GM18867 (cell line): ENCODE measurements at regions not wholly inside any gene's neighbourhood (a gene's known extent, or its start where the extent isn't known, plus 50 kb on each side); places are given as distances from the start of the nearest gene placed in this dataset.

Source experiments
- ATAC-seq: cut with Tn5 transposase; IDR thresholded peaks from one replicate; pipeline ENCODE4 v1.9.1; 2021; ENCODE audit warnings: mild to moderate bottlenecking, moderate library complexity; ENCODE audit not compliant: unreplicated experiment

- no peak for ATAC-seq
Observed at GRCh38 chr1:4946343-4946742, 291.9 kb downstream of the AJAP1 start.

- ATAC-seq = no peak
Observed at GRCh38 chr1:4944911-4945310, 290.5 kb downstream of the AJAP1 start.

GRCh38 chr1:4944072-4944471, 289.7 kb downstream of the AJAP1 start:
- ATAC-seq = no peak

- ATAC-seq = no peak
Observed at GRCh38 chr1:4939266-4939665, 284.9 kb downstream of the AJAP1 start.

- ATAC-seq = no peak
Observed at GRCh38 chr1:4937876-4938534, 283.6 kb downstream of the AJAP1 start.

GRCh38 chr1:4935807-4936206, 281.4 kb downstream of the AJAP1 start:
- ATAC-seq = no peak

- no peak for ATAC-seq
Observed at GRCh38 chr1:4933232-4933631, 278.8 kb downstream of the AJAP1 start.

- no peak for ATAC-seq
Observed at GRCh38 chr1:4932311-4933030, 278.1 kb downstream of the AJAP1 start.

- no peak for ATAC-seq
Observed at GRCh38 chr1:4931486-4931885, 277.1 kb downstream of the AJAP1 start.

- ATAC-seq = no peak
Observed at GRCh38 chr1:4928186-4928585, 273.8 kb downstream of the AJAP1 start.

GRCh38 chr1:4924356-4924755, 269.9 kb downstream of the AJAP1 start:
- no peak for ATAC-seq

GRCh38 chr1:4916610-4917009, 262.2 kb downstream of the AJAP1 start:
- ATAC-seq = no peak

GRCh38 chr1:4915154-4915553, 260.7 kb downstream of the AJAP1 start:
- ATAC-seq = no peak

GRCh38 chr1:4908486-4908885, 254.1 kb downstream of the AJAP1 start:
- no peak for ATAC-seq

GRCh38 chr1:4894566-4894965, 240.2 kb downstream of the AJAP1 start:
- no peak for ATAC-seq

GRCh38 chr1:4880626-4881025, 226.2 kb downstream of the AJAP1 start:
- ATAC-seq = no peak

GRCh38 chr1:4877426-4877825, 223.0 kb downstream of the AJAP1 start:
- no peak for ATAC-seq

GRCh38 chr1:4871373-4871772, 217.0 kb downstream of the AJAP1 start:
- no peak for ATAC-seq

- ATAC-seq = no peak
Observed at GRCh38 chr1:4868521-4868920, 214.1 kb downstream of the AJAP1 start.

- ATAC-seq = no peak
Observed at GRCh38 chr1:4856396-4856795, 202.0 kb downstream of the AJAP1 start.

GRCh38 chr1:4854367-4854766, 200.0 kb downstream of the AJAP1 start:
- ATAC-seq = no peak

GRCh38 chr1:4853904-4854303, 199.5 kb downstream of the AJAP1 start:
- no peak for ATAC-seq
